HepG2 (cell line): ENCODE measurements at regions not wholly inside any gene's neighbourhood (a gene's known extent, or its start where the extent isn't known, plus 50 kb on each side); places are given as distances from the start of the nearest gene placed in this dataset.
"Not testable (repeated sequence)": the region's sequence is repeated elsewhere in the genome, so short reads cannot be mapped to it uniquely, and the experiment has no call there.

Source experiments
- ATAC-seq: fragments of 200-7000 bp; cut with Tn5 transposase; 3 replicates; pipeline ENCODE4 v1.9.1; 2020; ENCODE audit warnings: mild to moderate bottlenecking, moderate library complexity
- BruUV-seq: library from RNA; stranded (reverse); fragments of 400-500 nt; replicated peaks from 2 replicates; lab custom pipeline; 2021; lab: Mats Ljungman, UMichigan
- CTCF ChIA-PET: fragments of 300-600 bp; formaldehyde crosslinking; extraction: SDS; loops from one replicate; lab custom pipeline; 2021; ENCODE audit warnings: low total read pairs, inconsistent platforms, low intra/inter-chr PET ratio; lab: Yijun Ruan, JAX
- POLR2A ChIA-PET: fragments of 350-600 bp; sonication (Branson Sonifier 250); formaldehyde crosslinking; loops from one replicate; lab custom pipeline; 2020; ENCODE audit warnings: antibody characterized with exemption, inconsistent platforms; lab: Yijun Ruan, JAX
- DNase-seq: peaks from one replicate; pipeline ENCODE4 v3.0.0-alpha.2; 2015; ENCODE audit warnings: low spot score
- FAIRE-seq: peaks from 3 replicates; lab custom pipeline; 2011; peaks lifted over from hg19 to GRCh38; lab: Jason Lieb, UNC
- H2AFZ ChIP-seq: one replicate; pipeline ENCODE4 v1.6.1; 2011; ENCODE audit warnings: low read length, inconsistent platforms
- H3K27ac ChIP-seq: fragments of 300-600 bp; 3 replicates; pipeline ENCODE4 v1.8.0; 2011; ENCODE audit warnings: mixed run types, mild to moderate bottlenecking, mixed read lengths, low read length, inconsistent platforms; ENCODE audit not compliant: insufficient read depth; ENCODE audit errors: extremely low read length
- H3K27me3 ChIP-seq, 2 experiments: fragments of 200-600 bp in 1 of 2; 2 replicates in 1 of 2; 3 replicates in 1 of 2; pipeline versions ENCODE4 v1.6.0 to v1.8.0; 2011; ENCODE audit warnings: low read length in 2 of 2, mild to moderate bottlenecking in 2 of 2, moderate library complexity in 2 of 2, inconsistent platforms in 1 of 2; ENCODE audit not compliant: insufficient read depth in 2 of 2, control insufficient read depth in 1 of 2
- H3K36me3 ChIP-seq, 2 experiments: fragments of 200-600 bp in 1 of 2; replicated peaks in 1 of 2; 2 replicates in 1 of 2; 3 replicates in 1 of 2; pipeline versions ENCODE4 v1.5.1 to v1.8.0; 2011; ENCODE audit warnings: low read length in 2 of 2, inconsistent platforms in 1 of 2; ENCODE audit not compliant: insufficient read depth in 2 of 2, control insufficient read depth in 1 of 2
- H3K4me1 ChIP-seq: 2 replicates; pipeline ENCODE4 v1.5.1; 2012; ENCODE audit warnings: low read length, inconsistent platforms; ENCODE audit not compliant: insufficient read depth
- H3K4me2 ChIP-seq: 2 replicates; pipeline ENCODE4 v1.6.0; 2011; ENCODE audit warnings: low read depth, low read length, inconsistent platforms
- H3K4me3 ChIP-seq, 3 experiments: fragments of 200-600 bp in 1 of 3; sonication (generic), shearing (Covaris generic) in 1 of 3; replicated peaks in 1 of 3; 2 replicates each; pipeline ENCODE4 v1.5.1; 2011 to 2016; ENCODE audit warnings: low read length in 3 of 3, inconsistent platforms in 2 of 3, low read depth in 2 of 3, mild to moderate bottlenecking in 2 of 3, control low read depth in 1 of 3, mixed read lengths in 1 of 3; ENCODE audit not compliant: insufficient read depth in 1 of 3
- H3K79me2 ChIP-seq: one replicate; pipeline ENCODE4 v1.6.1; 2011; ENCODE audit warnings: low read length, inconsistent platforms; ENCODE audit not compliant: insufficient read depth
- H3K9ac ChIP-seq: 2 replicates; pipeline ENCODE4 v1.6.0; 2011; ENCODE audit warnings: mild to moderate bottlenecking, low read depth, low read length, inconsistent platforms; ENCODE audit not compliant: insufficient read depth
- H3K9me3 ChIP-seq: 2 replicates; pipeline ENCODE4 v1.5.1; 2012; ENCODE audit warnings: mild to moderate bottlenecking, low read length
- H4K20me1 ChIP-seq: 2 replicates; pipeline ENCODE4 v1.6.0; 2011; ENCODE audit warnings: inconsistent platforms, mild to moderate bottlenecking, low read length, moderate library complexity; ENCODE audit not compliant: insufficient read depth
- CHD4 ChIP-seq: fragments of 200-600 bp; sonication (generic); IDR thresholded peaks from 2 replicates; pipeline ENCODE4 v1.7.0; 2017; ENCODE audit warnings: mild to moderate bottlenecking, low read length, borderline replicate concordance
- CREB1 ChIP-seq, 2 experiments: fragments of 450-650 bp in 1 of 2; IDR thresholded peaks; 2 replicates each; pipeline ENCODE4 v1.6.1; 2016 to 2017; ENCODE audit warnings: control low read depth in 1 of 2, mild to moderate bottlenecking in 1 of 2, missing compliant biosample characterization in 1 of 2, missing genetic modification characterization in 1 of 2
- EHMT2 ChIP-seq: fragments of 200-600 bp; sonication (generic); IDR thresholded peaks from 2 replicates; pipeline ENCODE4 v1.7.0; 2017; ENCODE audit warnings: antibody characterized with exemption, low read depth, low read length, borderline replicate concordance
- IRX3 ChIP-seq: sonication (generic); formaldehyde crosslinking; IDR thresholded peaks from 2 replicates; pipeline ENCODE4 v1.8.1; 2023; ENCODE audit warnings: mild to moderate bottlenecking, low read depth, missing genetic modification reagents, borderline replicate concordance
- MAFK ChIP-seq, 2 experiments: IDR thresholded peaks in 1 of 2; conservative IDR thresholded peaks in 1 of 2; 2 replicates each; pipeline ENCODE4 v1.6.1; 2011; ENCODE audit warnings: improper control_type of control experiment in 2 of 2, low read length in 2 of 2
- PTBP1 ChIP-seq: fragments of 200-400 bp; formaldehyde crosslinking; IDR thresholded peaks from 2 replicates; pipeline ENCODE4 v1.6.1; 2018; ENCODE audit warnings: low read length, low read depth; ENCODE audit not compliant: poor library complexity, severe bottlenecking
- REPIN1 ChIP-seq: sonication (generic); formaldehyde crosslinking; IDR thresholded peaks from 2 replicates; pipeline ENCODE4 v1.8.0; 2022; ENCODE audit warnings: missing genetic modification reagents, low read depth, mild to moderate bottlenecking, borderline replicate concordance
- RORA ChIP-seq: sonication (generic); formaldehyde crosslinking; IDR thresholded peaks from 2 replicates; pipeline ENCODE4 v1.5.0; 2020; ENCODE audit warnings: mild to moderate bottlenecking, missing genetic modification reagents, moderate library complexity
- ZBTB42 ChIP-seq: sonication (generic); formaldehyde crosslinking; IDR thresholded peaks from 2 replicates; pipeline ENCODE4 v1.5.0; 2020; ENCODE audit warnings: mild to moderate bottlenecking, missing genetic modification reagents
- ZNF253 ChIP-seq: sonication (generic); formaldehyde crosslinking; IDR thresholded peaks from 2 replicates; pipeline ENCODE4 v1.8.0; 2022; ENCODE audit warnings: mild to moderate bottlenecking, missing genetic modification reagents, borderline replicate concordance
- ZNF660 ChIP-seq: sonication (generic); formaldehyde crosslinking; IDR thresholded peaks from 2 replicates; pipeline ENCODE4 v1.5.1; 2020; ENCODE audit warnings: mild to moderate bottlenecking, low read depth, missing genetic modification reagents, borderline replicate concordance
- ZSCAN12 ChIP-seq: sonication (generic); formaldehyde crosslinking; IDR thresholded peaks from 2 replicates; pipeline ENCODE4 v1.9.0; 2021; ENCODE audit warnings: mild to moderate bottlenecking, missing genetic modification reagents
- WGBS: methylation state at CpG from one replicate; pipeline ENCODE4 v1.1.6; 2017; ENCODE audit warnings: low lambda C conversion rate; 5-methylcytosine and 5-hydroxymethylcytosine counted together
- in situ Hi-C: cut with HindIII; loops from 2 replicates; pipeline ENCODE4 v1.10.0; 2017; ENCODE audit warnings: low pct_unique_long_range_greater_than_20kb; ENCODE audit not compliant: extremely low pct_ligation_motif_present
- intact Hi-C: fragments of 100-400 bp; cut with micrococcal nuclease; formaldehyde crosslinking; loops from one replicate; pipeline ENCODE4 v1.10.0; 2022; ENCODE audit not compliant: unreplicated experiment
- TF ChIP-seq, protein P1 (sequence below): sonication (generic); formaldehyde crosslinking; IDR thresholded peaks from 2 replicates; pipeline ENCODE4 v1.4.0; 2020; ENCODE audit warnings: missing genetic modification reagents

DNA sequence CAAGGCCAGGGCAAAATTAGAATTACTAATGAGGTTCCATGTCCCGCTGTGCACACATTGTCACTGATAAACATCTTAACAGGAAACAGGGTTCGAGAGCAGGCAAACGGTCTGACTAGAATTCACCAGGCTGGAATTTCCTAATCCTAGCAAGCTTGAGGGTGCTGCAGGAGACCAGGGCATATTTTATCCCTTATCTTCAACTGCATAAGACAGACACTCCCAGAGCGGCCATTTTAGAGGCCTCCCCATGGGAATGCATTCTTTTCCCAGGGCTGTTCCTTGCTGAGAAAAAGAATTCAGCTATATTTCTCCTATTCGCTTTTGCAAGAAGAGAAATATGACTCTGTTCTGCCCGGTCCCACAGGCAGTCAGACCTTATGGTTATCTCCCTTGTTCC, 282.5 kb upstream of the TACR3 start:
- H3K9ac ChIP-seq, H3K4me3 ChIP-seq, H4K20me1 ChIP-seq, DNase-seq, in situ Hi-C loops, H3K4me1 ChIP-seq, ATAC-seq, H3K4me2 ChIP-seq, H3K79me2 ChIP-seq, FAIRE-seq, POLR2A ChIA-PET, CTCF ChIA-PET, H3K36me3 ChIP-seq, H3K27ac ChIP-seq, intact Hi-C loops, H3K27me3 ChIP-seq, BruUV-seq, H2AFZ ChIP-seq: not testable (repeated sequence)
- H3K9me3 ChIP-seq = peaks cover 14% of the 10 kb centered on the region; the same call in 1 of the 2 replicates
- WGBS = 7% methylated on average over 6 of the region's 6 CpGs

DNA sequence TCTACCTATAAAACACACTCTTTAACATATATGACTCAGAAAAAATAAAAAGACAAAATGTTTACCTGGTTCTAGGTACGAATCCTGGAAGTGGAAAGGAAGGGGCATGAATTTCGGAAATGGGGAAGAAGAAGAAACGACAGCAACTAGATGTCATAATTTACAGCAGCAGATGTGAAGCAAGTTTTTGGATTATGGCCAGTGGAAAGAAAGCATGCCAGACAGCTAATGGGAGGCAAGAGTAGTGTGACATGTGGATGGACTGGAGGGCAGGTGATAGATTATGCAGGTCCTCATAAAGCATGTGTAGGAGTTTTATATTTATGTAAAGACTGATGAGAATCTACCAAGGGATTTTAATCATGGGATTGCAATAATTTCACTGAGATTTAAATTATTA, 279.0 kb upstream of the TACR3 start:
- no peak for TF ChIP-seq RORA
- TF ChIP-seq REPIN1 = no peak
- no peak for TF ChIP-seq ZNF660 (CRISPR knock-in tag)
- TF ChIP-seq, protein P1, sequence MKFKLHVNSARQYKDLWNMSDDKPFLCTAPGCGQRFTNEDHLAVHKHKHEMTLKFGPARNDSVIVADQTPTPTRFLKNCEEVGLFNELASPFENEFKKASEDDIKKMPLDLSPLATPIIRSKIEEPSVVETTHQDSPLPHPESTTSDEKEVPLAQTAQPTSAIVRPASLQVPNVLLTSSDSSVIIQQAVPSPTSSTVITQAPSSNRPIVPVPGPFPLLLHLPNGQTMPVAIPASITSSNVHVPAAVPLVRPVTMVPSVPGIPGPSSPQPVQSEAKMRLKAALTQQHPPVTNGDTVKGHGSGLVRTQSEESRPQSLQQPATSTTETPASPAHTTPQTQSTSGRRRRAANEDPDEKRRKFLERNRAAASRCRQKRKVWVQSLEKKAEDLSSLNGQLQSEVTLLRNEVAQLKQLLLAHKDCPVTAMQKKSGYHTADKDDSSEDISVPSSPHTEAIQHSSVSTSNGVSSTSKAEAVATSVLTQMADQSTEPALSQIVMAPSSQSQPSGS (CRISPR knock-in tag) = no peak
- TF ChIP-seq EHMT2 = no peak
- no peak for TF ChIP-seq CHD4
- TF ChIP-seq ZBTB42 (CRISPR knock-in tag) = no peak
- no peak for TF ChIP-seq IRX3 (CRISPR knock-in tag)
- TF ChIP-seq CREB1 (IDR thresholded peaks at IDR 0.05) = no peak
- no peak for TF ChIP-seq CREB1 (CRISPR knock-in tag; IDR thresholded peaks at IDR 0.05)
- no peak for TF ChIP-seq MAFK (conservative IDR thresholded peaks at IDR 0.05 in 1 of 2, IDR thresholded peaks at IDR 0.05 in 1 of 2; ENCODE audit: low read length in 2 of 2)
- TF ChIP-seq ZSCAN12 (CRISPR knock-in tag) = no peak
- TF ChIP-seq ZNF253 (CRISPR knock-in tag) = no peak
- TF ChIP-seq PTBP1 = no peak
- H4K20me1 ChIP-seq = no peaks in the 10 kb centered on the region
- BruUV-seq = no TSS peak
- H3K79me2 ChIP-seq = no peaks in the 10 kb centered on the region
- peaks cover 14% of the 10 kb centered on the region; the same call in 1 of the 2 replicates for H3K9me3 ChIP-seq
- H3K4me1 ChIP-seq = no peaks in the 10 kb centered on the region
- DNase-seq = no peak
- POLR2A ChIA-PET = no interaction called here
- FAIRE-seq = no peak
- CTCF ChIA-PET = no interaction called here
- H3K4me2 ChIP-seq = no peak overlapping the region
- in situ Hi-C loops (no loop called here), intact Hi-C loops (loop anchor here (5.0 kb wide), 1 partner anchor 864 kb away; no protein-coding TSS in a partner anchor)
- no peaks in the 10 kb centered on the region for H3K27me3 ChIP-seq
- no peak overlapping the region for H2AFZ ChIP-seq
- no peak overlapping the region for H3K27ac ChIP-seq
- WGBS = 2% methylated on average over 3 of the region's 3 CpGs
- H3K36me3 ChIP-seq = no peaks in the 10 kb centered on the region
- ATAC-seq = no peak
- no peak overlapping the region for H3K9ac ChIP-seq
- H3K4me3 ChIP-seq = no peak overlapping the region
